DND-41 (cell line): ENCODE measurements at regions not wholly inside any gene's neighbourhood (a gene's known extent, or its start where the extent isn't known, plus 50 kb on each side); places are given as distances from the start of the nearest gene placed in this dataset.

ENCODE experiments used
- ATAC-seq: fragments of 200-7000 bp; cut with Tn5 transposase; 3 replicates; pipeline ENCODE4 v1.9.1; 2021; ENCODE audit warnings: low read depth; ENCODE audit not compliant: insufficient read depth
- DNase-seq: peaks from one replicate; pipeline ENCODE4 v3.0.0-alpha.2; 2020
- H2AFZ ChIP-seq: 2 replicates; pipeline ENCODE4 v1.6.0; 2012; ENCODE audit warnings: low read depth, low read length
- H3K27ac ChIP-seq: 2 replicates; pipeline ENCODE4 v1.5.1; 2012; ENCODE audit warnings: low read length, inconsistent platforms
- H3K27me3 ChIP-seq: fragments of 200-600 bp; sonication (generic); 2 replicates; pipeline ENCODE4 v1.6.0; 2012; ENCODE audit warnings: low read length, mild to moderate bottlenecking, inconsistent platforms; ENCODE audit not compliant: insufficient read depth, poor library complexity
- H3K36me3 ChIP-seq: 2 replicates; pipeline ENCODE4 v1.5.1; 2012; ENCODE audit warnings: low read length, inconsistent platforms; ENCODE audit not compliant: insufficient read depth
- H3K4me1 ChIP-seq: 2 replicates; pipeline ENCODE4 v1.5.1; 2012; ENCODE audit warnings: mild to moderate bottlenecking, low read length; ENCODE audit not compliant: insufficient read depth
- H3K4me2 ChIP-seq: 2 replicates; pipeline ENCODE4 v1.6.0; 2012; ENCODE audit warnings: mild to moderate bottlenecking, moderate library complexity, low read length, inconsistent platforms; ENCODE audit not compliant: insufficient read depth
- H3K4me3 ChIP-seq, 2 experiments: fragments of 200-600 bp in 1 of 2; shearing (Covaris generic) in 1 of 2; 2 replicates each; pipeline ENCODE4 v1.5.1; 2012 to 2016; ENCODE audit warnings: inconsistent platforms in 2 of 2, low read length in 2 of 2, mild to moderate bottlenecking in 2 of 2, low read depth in 1 of 2, moderate library complexity in 1 of 2
- H3K79me2 ChIP-seq: 2 replicates; pipeline ENCODE4 v1.6.0; 2012; ENCODE audit warnings: low read length, inconsistent platforms; ENCODE audit not compliant: insufficient read depth
- H3K9ac ChIP-seq: 2 replicates; pipeline ENCODE4 v1.6.0; 2012; ENCODE audit warnings: low read depth, mild to moderate bottlenecking, inconsistent platforms, low read length, moderate library complexity
- H3K9me3 ChIP-seq: 2 replicates; pipeline ENCODE4 v1.5.1; 2012; ENCODE audit warnings: low read length, moderate library complexity, mild to moderate bottlenecking, inconsistent platforms; ENCODE audit not compliant: insufficient read depth, severe bottlenecking
- H4K20me1 ChIP-seq: 2 replicates; pipeline ENCODE4 v1.6.0; 2012; ENCODE audit warnings: low read length; ENCODE audit not compliant: insufficient read depth
- EZH2 ChIP-seq: IDR thresholded peaks from 3 replicates; pipeline ENCODE4 v1.6.1; 2012; ENCODE audit warnings: borderline replicate concordance, low read depth, mild to moderate bottlenecking, moderate library complexity, low read length, inconsistent platforms; ENCODE audit not compliant: severe bottlenecking
- TF ChIP-seq, protein P1 (sequence below): IDR thresholded peaks from 2 replicates; pipeline ENCODE4 v1.5.1; 2012; ENCODE audit warnings: borderline replicate concordance, low read length, moderate library complexity, mild to moderate bottlenecking; ENCODE audit not compliant: poor library complexity, severe bottlenecking; ENCODE audit errors: extremely low read depth

DNA sequence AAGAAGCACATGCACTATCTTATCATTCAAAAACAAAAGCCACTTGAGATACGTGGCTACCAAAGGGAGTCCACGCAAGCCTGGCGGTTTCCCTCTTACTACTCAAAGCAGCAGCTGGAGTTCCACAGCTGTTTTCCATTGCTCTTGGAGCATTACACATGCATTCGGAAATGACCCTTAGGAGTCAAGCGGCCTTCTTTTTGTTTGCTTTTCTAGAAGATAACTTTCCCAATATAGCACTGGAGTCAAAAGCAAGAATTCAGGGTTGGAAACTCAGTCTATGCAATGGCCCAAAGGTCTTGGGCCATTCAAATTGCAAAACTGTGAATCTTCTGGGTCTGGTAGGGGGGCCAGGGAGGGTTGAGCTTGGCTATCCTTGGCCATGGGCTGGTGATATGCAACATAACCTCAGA, 97.8 kb upstream of the MAF start:
- Histone ChIP-seq H3K27me3 (no peaks in the 10 kb centered on the region), H3K79me2 (no peaks in the 10 kb centered on the region), H3K4me1 (no peaks in the 10 kb centered on the region), H3K27ac (no peak overlapping the region), H3K36me3 (no peaks in the 10 kb centered on the region), H3K4me3 (no peak overlapping the region), H3K4me2 (no peak overlapping the region), H4K20me1 (no peaks in the 10 kb centered on the region), H3K9me3 (peaks cover 2% of the 10 kb centered on the region), H2AFZ (no peak overlapping the region), H3K9ac (no peak overlapping the region)
- ATAC-seq (no peak), DNase-seq (no peak)
- TF ChIP-seq, protein P1, sequence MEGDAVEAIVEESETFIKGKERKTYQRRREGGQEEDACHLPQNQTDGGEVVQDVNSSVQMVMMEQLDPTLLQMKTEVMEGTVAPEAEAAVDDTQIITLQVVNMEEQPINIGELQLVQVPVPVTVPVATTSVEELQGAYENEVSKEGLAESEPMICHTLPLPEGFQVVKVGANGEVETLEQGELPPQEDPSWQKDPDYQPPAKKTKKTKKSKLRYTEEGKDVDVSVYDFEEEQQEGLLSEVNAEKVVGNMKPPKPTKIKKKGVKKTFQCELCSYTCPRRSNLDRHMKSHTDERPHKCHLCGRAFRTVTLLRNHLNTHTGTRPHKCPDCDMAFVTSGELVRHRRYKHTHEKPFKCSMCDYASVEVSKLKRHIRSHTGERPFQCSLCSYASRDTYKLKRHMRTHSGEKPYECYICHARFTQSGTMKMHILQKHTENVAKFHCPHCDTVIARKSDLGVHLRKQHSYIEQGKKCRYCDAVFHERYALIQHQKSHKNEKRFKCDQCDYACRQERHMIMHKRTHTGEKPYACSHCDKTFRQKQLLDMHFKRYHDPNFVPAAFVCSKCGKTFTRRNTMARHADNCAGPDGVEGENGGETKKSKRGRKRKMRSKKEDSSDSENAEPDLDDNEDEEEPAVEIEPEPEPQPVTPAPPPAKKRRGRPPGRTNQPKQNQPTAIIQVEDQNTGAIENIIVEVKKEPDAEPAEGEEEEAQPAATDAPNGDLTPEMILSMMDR, result no peak
- TF ChIP-seq EZH2, result no peak

- H3K9me3 ChIP-seq, result peaks cover 6% of the 10 kb centered on the region
- H2AFZ ChIP-seq, result no peak overlapping the region
- no peaks in the 10 kb centered on the region for H3K4me1 ChIP-seq
- no peak overlapping the region for H3K27ac ChIP-seq
- H3K79me2 ChIP-seq, result no peaks in the 10 kb centered on the region
- H3K4me3 ChIP-seq, result no peak overlapping the region
- no peak overlapping the region for H3K4me2 ChIP-seq
- H4K20me1 ChIP-seq, result no peaks in the 10 kb centered on the region
- H3K27me3 ChIP-seq, result no peaks in the 10 kb centered on the region
- DNase-seq (no peak), ATAC-seq (no peak)
- TF ChIP-seq EZH2, result no peak
- TF ChIP-seq, protein P1, result no peak
- no peak overlapping the region for H3K9ac ChIP-seq
- H3K36me3 ChIP-seq, result no peaks in the 10 kb centered on the region
Observed at GRCh38 chr16:79697562-79698112, 97.1 kb upstream of the MAF start.

- Histone ChIP-seq H3K4me1 (no peaks in the 10 kb centered on the region), H3K9ac (no peak overlapping the region), H3K4me2 (no peak overlapping the region), H3K4me3 (no peak overlapping the region), H4K20me1 (no peaks in the 10 kb centered on the region), H3K9me3 (peaks cover 6% of the 10 kb centered on the region), H3K27ac (no peak overlapping the region), H3K27me3 (no peaks in the 10 kb centered on the region), H2AFZ (no peak overlapping the region), H3K79me2 (no peaks in the 10 kb centered on the region), H3K36me3 (no peaks in the 10 kb centered on the region)
- ATAC-seq (no peak), DNase-seq (no peak)
- no peak for TF ChIP-seq EZH2
- TF ChIP-seq, protein P1, result no peak
Observed at GRCh38 chr16:79691007-79691406, 90.5 kb upstream of the MAF start.

GRCh38 chr16:79690159-79690558, 89.6 kb upstream of the MAF start:
- H3K4me1 ChIP-seq, result no peaks in the 10 kb centered on the region
- no peaks in the 10 kb centered on the region for H3K79me2 ChIP-seq
- peaks cover 6% of the 10 kb centered on the region for H3K9me3 ChIP-seq
- H3K4me3 ChIP-seq, result no peak overlapping the region
- no peaks in the 10 kb centered on the region for H3K36me3 ChIP-seq
- H2AFZ ChIP-seq, result no peak overlapping the region
- no peak overlapping the region for H3K9ac ChIP-seq
- H3K27ac ChIP-seq, result no peak overlapping the region
- H3K4me2 ChIP-seq, result no peak overlapping the region
- H3K27me3 ChIP-seq, result no peaks in the 10 kb centered on the region
- no peak for ATAC-seq
- H4K20me1 ChIP-seq, result no peaks in the 10 kb centered on the region
- TF ChIP-seq, protein P1, result no peak
- no peak for TF ChIP-seq EZH2
- DNase-seq, result no peak
